ENCODE measurements at regions not wholly inside any gene's neighbourhood (a gene's known extent, or its start where the extent isn't known, plus 50 kb on each side); places are given as distances from the start of the nearest gene placed in this dataset.
"Not testable (repeated sequence)": the region's sequence is repeated elsewhere in the genome, so short reads cannot be mapped to it uniquely, and the experiment has no call there.

DNA sequence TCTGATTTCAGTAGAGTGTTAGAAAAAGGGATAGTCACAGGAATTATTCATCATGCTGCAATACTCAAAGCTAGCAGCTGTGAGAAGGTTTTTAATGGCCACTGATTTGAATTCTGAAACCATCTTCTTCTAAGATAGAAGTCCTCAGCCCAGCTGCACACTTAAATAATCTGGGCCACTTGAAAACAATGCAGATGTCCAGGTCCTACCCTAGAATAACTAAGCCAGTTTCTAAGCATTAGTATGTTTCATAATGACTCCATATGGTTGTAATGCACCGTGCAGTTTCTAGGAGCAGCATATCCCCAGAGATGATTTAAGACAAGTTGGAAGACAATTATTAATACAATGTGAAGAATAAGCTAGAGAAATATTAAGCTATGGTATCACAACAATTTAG is 159.9 kb upstream of the FBXL17 start:
- no peak overlapping the region for H3K4me3 ChIP-seq (ENCODE audit: low read length)
- no peaks in the 10 kb centered on the region for H3K36me3 ChIP-seq (ENCODE audit: control insufficient read depth, low read length)
- no peak overlapping the region; the same call in 1 of the 2 replicates for H3K27ac ChIP-seq (ENCODE audit: low read depth, low read length)
- no peak overlapping the region for H3K4me2 ChIP-seq (ENCODE audit: low read length)
- no peaks in the 10 kb centered on the region for H3K27me3 ChIP-seq (ENCODE audit: control insufficient read depth, low read length)
- no peaks in the 10 kb centered on the region for H3F3A ChIP-seq (ENCODE audit: control insufficient read depth, insufficient read depth)
- no peaks in the 10 kb centered on the region for H3K79me2 ChIP-seq (ENCODE audit: control insufficient read depth, low read length)
- no peaks in the 10 kb centered on the region for H4K20me1 ChIP-seq (ENCODE audit: control insufficient read depth, insufficient read depth, low read depth, low read length)
- no peaks in the 10 kb centered on the region for H3K9me2 ChIP-seq (replicated peaks; ENCODE audit: control insufficient read depth, low read length)
- TF ChIP-seq, protein P1, sequence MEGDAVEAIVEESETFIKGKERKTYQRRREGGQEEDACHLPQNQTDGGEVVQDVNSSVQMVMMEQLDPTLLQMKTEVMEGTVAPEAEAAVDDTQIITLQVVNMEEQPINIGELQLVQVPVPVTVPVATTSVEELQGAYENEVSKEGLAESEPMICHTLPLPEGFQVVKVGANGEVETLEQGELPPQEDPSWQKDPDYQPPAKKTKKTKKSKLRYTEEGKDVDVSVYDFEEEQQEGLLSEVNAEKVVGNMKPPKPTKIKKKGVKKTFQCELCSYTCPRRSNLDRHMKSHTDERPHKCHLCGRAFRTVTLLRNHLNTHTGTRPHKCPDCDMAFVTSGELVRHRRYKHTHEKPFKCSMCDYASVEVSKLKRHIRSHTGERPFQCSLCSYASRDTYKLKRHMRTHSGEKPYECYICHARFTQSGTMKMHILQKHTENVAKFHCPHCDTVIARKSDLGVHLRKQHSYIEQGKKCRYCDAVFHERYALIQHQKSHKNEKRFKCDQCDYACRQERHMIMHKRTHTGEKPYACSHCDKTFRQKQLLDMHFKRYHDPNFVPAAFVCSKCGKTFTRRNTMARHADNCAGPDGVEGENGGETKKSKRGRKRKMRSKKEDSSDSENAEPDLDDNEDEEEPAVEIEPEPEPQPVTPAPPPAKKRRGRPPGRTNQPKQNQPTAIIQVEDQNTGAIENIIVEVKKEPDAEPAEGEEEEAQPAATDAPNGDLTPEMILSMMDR (IDR thresholded peaks at IDR 0.05; ENCODE audit: low read depth, low read length, poor library complexity, severe bottlenecking), result no peak
- TF ChIP-seq EZH2phosphoT487 (IDR thresholded peaks at IDR 0.05; ENCODE audit: borderline replicate concordance, low read length), result no peak
- no peaks in the 10 kb centered on the region for H3K9me3 ChIP-seq (ENCODE audit: control insufficient read depth, insufficient read depth, low read length)
- peaks cover 8% of the 10 kb centered on the region for H3K4me1 ChIP-seq (ENCODE audit: control insufficient read depth, low read length)

DNA sequence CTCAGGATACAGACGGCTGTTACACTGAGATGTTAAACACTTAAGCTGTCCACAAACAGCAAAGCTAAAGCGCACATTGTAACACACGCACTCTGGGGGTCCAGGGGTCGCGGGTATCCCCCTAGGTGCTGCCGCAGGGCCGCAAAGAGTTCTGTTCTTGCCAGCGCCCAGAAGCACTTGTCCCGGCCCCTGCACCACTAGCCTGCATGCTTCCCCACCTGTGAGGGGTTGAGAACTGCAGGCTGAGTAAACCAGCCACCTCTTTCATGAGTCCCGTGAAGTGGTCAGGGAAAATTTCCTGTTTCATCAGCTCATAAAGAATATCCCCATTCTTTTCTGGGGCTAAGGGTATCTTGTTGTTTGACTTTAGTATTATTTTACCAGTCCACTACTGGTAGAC is 154.4 kb upstream of the FBXL17 start:
- TF ChIP-seq, protein P1 (IDR thresholded peaks at IDR 0.05; ENCODE audit: low read depth, low read length, poor library complexity, severe bottlenecking), result no peak
- no peak for TF ChIP-seq EZH2phosphoT487 (IDR thresholded peaks at IDR 0.05; ENCODE audit: borderline replicate concordance, low read length)
- Histone ChIP-seq H3K4me2 (ENCODE audit: low read length) (no peak overlapping the region), H3K4me3 (ENCODE audit: low read length) (no peak overlapping the region), H3K36me3 (ENCODE audit: control insufficient read depth, low read length) (no peaks in the 10 kb centered on the region), H3K9me3 (ENCODE audit: control insufficient read depth, insufficient read depth, low read length) (no peaks in the 10 kb centered on the region), H4K20me1 (ENCODE audit: control insufficient read depth, insufficient read depth, low read depth, low read length) (no peaks in the 10 kb centered on the region), H3K27me3 (ENCODE audit: control insufficient read depth, low read length) (no peaks in the 10 kb centered on the region), H3K4me1 (ENCODE audit: control insufficient read depth, low read length) (no peaks in the 10 kb centered on the region), H3K79me2 (ENCODE audit: control insufficient read depth, low read length) (no peaks in the 10 kb centered on the region), H3F3A (ENCODE audit: control insufficient read depth, insufficient read depth) (no peaks in the 10 kb centered on the region), H3K9me2 (replicated peaks; ENCODE audit: control insufficient read depth, low read length) (no peaks in the 10 kb centered on the region), H3K27ac (ENCODE audit: low read depth, low read length) (no peak overlapping the region)

DNA sequence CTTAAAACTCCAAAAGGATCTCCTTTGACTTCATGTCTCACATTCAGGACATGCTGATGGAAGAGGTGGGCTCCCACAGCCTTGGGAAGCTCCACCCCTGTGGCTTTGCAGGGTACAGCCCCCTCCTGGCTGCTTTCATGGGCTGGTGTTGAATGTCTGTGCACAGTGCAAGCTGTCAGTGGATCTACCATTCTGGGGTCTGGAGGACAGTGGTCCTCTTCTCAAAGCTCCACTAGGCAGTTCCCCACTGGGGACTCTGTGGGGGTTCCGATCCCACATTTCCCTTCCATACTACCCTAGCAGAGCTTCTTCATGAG is 150.2 kb upstream of the FBXL17 start:
- not testable (repeated sequence) for H3K4me2 ChIP-seq (ENCODE audit: low read length); H3K9me3 ChIP-seq (ENCODE audit: control insufficient read depth, insufficient read depth, low read length); H3K79me2 ChIP-seq (ENCODE audit: control insufficient read depth, low read length); H4K20me1 ChIP-seq (ENCODE audit: control insufficient read depth, insufficient read depth, low read depth, low read length); H3K27ac ChIP-seq (ENCODE audit: low read depth, low read length); H3K36me3 ChIP-seq (ENCODE audit: control insufficient read depth, low read length); H3K4me3 ChIP-seq (ENCODE audit: low read length); H3F3A ChIP-seq (ENCODE audit: control insufficient read depth, insufficient read depth); H3K4me1 ChIP-seq (ENCODE audit: control insufficient read depth, low read length); H3K9me2 ChIP-seq (replicated peaks; ENCODE audit: control insufficient read depth, low read length); H3K27me3 ChIP-seq (ENCODE audit: control insufficient read depth, low read length)

DNA sequence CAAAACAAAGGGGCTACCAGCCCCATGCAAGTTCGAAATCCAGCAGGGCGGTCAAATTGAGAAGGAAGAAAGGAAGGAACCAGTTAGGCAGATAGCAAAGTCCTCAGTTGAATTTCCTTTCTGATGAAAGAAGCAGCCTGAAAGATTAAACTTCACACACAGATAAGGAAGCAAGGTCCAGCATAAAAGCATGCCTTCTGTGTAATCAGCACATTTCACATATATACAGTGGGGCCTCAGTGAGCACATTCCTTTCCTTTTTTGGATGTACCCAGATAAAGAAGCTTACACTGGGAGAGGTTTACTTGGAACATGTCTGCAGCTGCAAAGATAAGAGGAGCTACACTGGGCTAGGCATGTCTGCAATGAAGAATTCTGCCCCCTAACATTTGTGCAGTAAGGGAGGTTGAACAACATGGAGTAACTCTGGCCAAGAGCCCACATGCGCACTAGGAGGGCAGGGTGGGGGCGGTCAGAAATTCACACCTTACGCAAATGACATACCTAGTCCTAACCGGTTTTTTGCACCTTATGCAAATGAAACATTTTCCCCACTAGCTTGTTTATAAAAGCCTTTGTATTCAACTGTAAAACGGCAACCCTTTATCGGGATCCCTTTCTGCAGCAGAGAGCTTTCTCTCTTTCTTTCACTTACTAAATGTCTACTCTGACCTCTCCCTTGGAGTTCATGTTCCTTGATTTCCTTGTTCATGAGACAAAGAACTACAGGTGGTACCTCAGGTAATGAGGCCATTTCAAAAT is 149.7 kb upstream of the FBXL17 start:
- no peaks in the 10 kb centered on the region for H3F3A ChIP-seq (ENCODE audit: control insufficient read depth, insufficient read depth)
- no peaks in the 10 kb centered on the region for H3K4me1 ChIP-seq (ENCODE audit: control insufficient read depth, low read length)
- no peaks in the 10 kb centered on the region for H4K20me1 ChIP-seq (ENCODE audit: control insufficient read depth, insufficient read depth, low read depth, low read length)
- no peaks in the 10 kb centered on the region for H3K9me2 ChIP-seq (replicated peaks; ENCODE audit: control insufficient read depth, low read length)
- H3K79me2 ChIP-seq (ENCODE audit: control insufficient read depth, low read length), result no peaks in the 10 kb centered on the region
- no peaks in the 10 kb centered on the region; the same call in 1 of the 2 replicates for H3K9me3 ChIP-seq (ENCODE audit: control insufficient read depth, insufficient read depth, low read length)
- H3K4me3 ChIP-seq (ENCODE audit: low read length), result no peak overlapping the region
- no peak overlapping the region for H3K4me2 ChIP-seq (ENCODE audit: low read length)
- H3K27ac ChIP-seq (ENCODE audit: low read depth, low read length), result no peak overlapping the region
- no peaks in the 10 kb centered on the region for H3K27me3 ChIP-seq (ENCODE audit: control insufficient read depth, low read length)
- no peak for TF ChIP-seq EZH2phosphoT487 (IDR thresholded peaks at IDR 0.05; ENCODE audit: borderline replicate concordance, low read length)
- TF ChIP-seq, protein P1 (IDR thresholded peaks at IDR 0.05; ENCODE audit: low read depth, low read length, poor library complexity, severe bottlenecking), result no peak
- no peaks in the 10 kb centered on the region for H3K36me3 ChIP-seq (ENCODE audit: control insufficient read depth, low read length)

Data from DOHH2 (cell line).